ENCODE measurements at regions not wholly inside any gene's neighbourhood (a gene's known extent, or its start where the extent isn't known, plus 50 kb on each side); places are given as distances from the start of the nearest gene placed in this dataset.

DNA sequence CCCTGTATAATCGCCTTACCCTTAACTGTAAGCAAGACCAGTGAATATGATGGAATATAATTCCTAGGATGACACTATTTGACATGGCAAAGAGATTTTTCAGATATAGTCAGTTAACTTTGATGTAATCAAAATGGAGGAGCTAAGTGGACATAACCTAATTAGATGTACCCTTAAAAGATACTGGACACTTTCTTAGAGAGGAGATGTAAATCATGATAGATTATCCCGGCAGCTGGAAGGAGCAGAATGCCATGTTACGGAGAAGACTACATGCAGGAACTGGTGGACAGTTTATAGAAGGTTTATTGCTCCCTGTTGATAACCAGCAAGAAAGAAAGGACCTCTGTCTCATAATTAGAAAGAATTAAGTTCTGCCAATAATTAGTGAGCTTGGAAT, 1142.9 kb downstream of the SI start:
- TF ChIP-seq CTCF (IDR thresholded peaks at IDR 0.05) (no peak), POLR2A (IDR thresholded peaks at IDR 0.05) (no peak)
